Karpas-422 (cell line): ENCODE measurements at regions not wholly inside any gene's neighbourhood (a gene's known extent, or its start where the extent isn't known, plus 50 kb on each side); places are given as distances from the start of the nearest gene placed in this dataset.

Experiments used
- DNase-seq: peaks from one replicate; pipeline ENCODE4 v3.0.0-alpha.2; 2015
- H2AFZ ChIP-seq: fragments of 200-600 bp; sonication (generic); 2 replicates; pipeline ENCODE4 v1.6.1; 2014; ENCODE audit warnings: antibody characterized with exemption, low read length, mixed read lengths
- H3K27ac ChIP-seq: fragments of 200-600 bp; sonication (generic); 2 replicates; pipeline ENCODE4 v1.5.1; 2014; ENCODE audit warnings: mild to moderate bottlenecking, low read length, moderate library complexity
- H3K27me3 ChIP-seq: fragments of 200-600 bp; sonication (generic); 2 replicates; pipeline ENCODE4 v1.6.1; 2014; ENCODE audit warnings: low read length, mixed read lengths
- H3K36me3 ChIP-seq: fragments of 200-600 bp; sonication (generic); 2 replicates; pipeline ENCODE4 v1.6.1; 2014; ENCODE audit warnings: low read length, mixed read lengths; ENCODE audit not compliant: insufficient read depth
- H3K4me1 ChIP-seq: fragments of 200-600 bp; sonication (generic); 2 replicates; pipeline ENCODE4 v1.6.1; 2014; ENCODE audit warnings: mild to moderate bottlenecking, low read length, mixed read lengths
- H3K4me2 ChIP-seq: fragments of 200-600 bp; sonication (generic); 2 replicates; pipeline ENCODE4 v1.6.1; 2014; ENCODE audit warnings: low read length, low read depth, mild to moderate bottlenecking; ENCODE audit not compliant: poor library complexity, severe bottlenecking
- H3K4me3 ChIP-seq: fragments of 200-600 bp; sonication (generic); 2 replicates; pipeline ENCODE4 v1.5.1; 2014; ENCODE audit warnings: mild to moderate bottlenecking, antibody characterized with exemption, low read length, mixed read lengths
- H3K79me2 ChIP-seq: fragments of 200-600 bp; sonication (generic); 2 replicates; pipeline ENCODE4 v1.6.1; 2014; ENCODE audit warnings: mild to moderate bottlenecking, low read length, mixed read lengths
- H3K9ac ChIP-seq: fragments of 200-600 bp; sonication (generic); 2 replicates; pipeline ENCODE4 v1.6.0; 2014; ENCODE audit warnings: low read length
- H3K9me2 ChIP-seq: fragments of 200-600 bp; sonication (generic), shearing (Covaris generic); replicated peaks from 2 replicates; pipeline ENCODE4 v1.6.0; 2014; ENCODE audit warnings: mild to moderate bottlenecking, low read length, moderate library complexity; ENCODE audit not compliant: insufficient read depth
- H3K9me3 ChIP-seq: fragments of 300-700, 200-600 bp; sonication (generic); 2 replicates; pipeline ENCODE4 v1.6.1; 2014; ENCODE audit warnings: low read length, mixed read lengths
- H4K20me1 ChIP-seq: fragments of 200-600 bp; sonication (generic); 2 replicates; pipeline ENCODE4 v1.6.1; 2014; ENCODE audit warnings: mild to moderate bottlenecking, antibody characterized with exemption, low read length, low read depth; ENCODE audit not compliant: insufficient read depth

- Histone ChIP-seq H3K27ac (no peak overlapping the region), H3K9ac (no peak overlapping the region), H3K9me2 (no peaks in the 10 kb centered on the region), H2AFZ (no peak overlapping the region), H3K79me2 (no peaks in the 10 kb centered on the region), H3K4me1 (no peaks in the 10 kb centered on the region), H3K27me3 (no peaks in the 10 kb centered on the region), H3K4me3 (no peak overlapping the region), H3K4me2 (no peak overlapping the region), H4K20me1 (no peaks in the 10 kb centered on the region), H3K36me3 (no peaks in the 10 kb centered on the region), H3K9me3 (peaks cover 35% of the 10 kb centered on the region)
- DNase-seq = no peak
These were observed 2666.5 kb downstream of the ARAP2 start for GRCh38 chr4:33577791-33578190.

- no peaks in the 10 kb centered on the region for H3K27me3 ChIP-seq
- no peak for DNase-seq
- no peak overlapping the region for H3K9ac ChIP-seq
- H2AFZ ChIP-seq = no peak overlapping the region
- H3K9me2 ChIP-seq = no peaks in the 10 kb centered on the region
- no peaks in the 10 kb centered on the region for H4K20me1 ChIP-seq
- H3K4me3 ChIP-seq = no peak overlapping the region
- no peaks in the 10 kb centered on the region for H3K79me2 ChIP-seq
- no peaks in the 10 kb centered on the region for H3K4me1 ChIP-seq
- peaks cover 33% of the 10 kb centered on the region for H3K9me3 ChIP-seq
- H3K36me3 ChIP-seq = no peaks in the 10 kb centered on the region
- no peak overlapping the region for H3K27ac ChIP-seq
- H3K4me2 ChIP-seq = no peak overlapping the region
These were observed 2664.4 kb downstream of the ARAP2 start for GRCh38 chr4:33579951-33580350.

- H2AFZ ChIP-seq = no peak overlapping the region
- no peaks in the 10 kb centered on the region for H4K20me1 ChIP-seq
- H3K79me2 ChIP-seq = no peaks in the 10 kb centered on the region
- peaks cover 40% of the 10 kb centered on the region for H3K9me3 ChIP-seq
- H3K4me2 ChIP-seq = no peak overlapping the region
- no peaks in the 10 kb centered on the region for H3K36me3 ChIP-seq
- no peaks in the 10 kb centered on the region for H3K9me2 ChIP-seq
- no peak overlapping the region for H3K4me3 ChIP-seq
- H3K9ac ChIP-seq = no peak overlapping the region
- no peaks in the 10 kb centered on the region for H3K27me3 ChIP-seq
- no peak overlapping the region for H3K27ac ChIP-seq
- no peak for DNase-seq
- no peaks in the 10 kb centered on the region for H3K4me1 ChIP-seq
These were observed 2651.6 kb downstream of the ARAP2 start for GRCh38 chr4:33592701-33593100.

- peaks cover 26% of the 10 kb centered on the region; the same call in 1 of the 2 replicates for H3K9me3 ChIP-seq
- DNase-seq = no peak
These were observed 2637.4 kb downstream of the ARAP2 start for GRCh38 chr4:33606951-33607350.

GRCh38 chr4:33616121-33616520, 2628.2 kb downstream of the ARAP2 start:
- H3K4me3 ChIP-seq = no peak overlapping the region
- H3K27me3 ChIP-seq = no peaks in the 10 kb centered on the region
- H4K20me1 ChIP-seq = no peaks in the 10 kb centered on the region
- no peaks in the 10 kb centered on the region for H3K79me2 ChIP-seq
- H2AFZ ChIP-seq = no peak overlapping the region
- no peaks in the 10 kb centered on the region for H3K9me2 ChIP-seq
- no peak overlapping the region for H3K4me2 ChIP-seq
- no peak for DNase-seq
- H3K9me3 ChIP-seq = peaks cover 20% of the 10 kb centered on the region
- H3K27ac ChIP-seq = no peak overlapping the region
- no peak overlapping the region for H3K9ac ChIP-seq
- H3K36me3 ChIP-seq = no peaks in the 10 kb centered on the region
- no peaks in the 10 kb centered on the region for H3K4me1 ChIP-seq

More at GRCh38 chr4:33606951-33607350, 2637.4 kb downstream of the ARAP2 start:
- Histone ChIP-seq H4K20me1 (no peaks in the 10 kb centered on the region), H3K4me1 (no peaks in the 10 kb centered on the region), H3K9me2 (no peaks in the 10 kb centered on the region), H3K4me2 (no peak overlapping the region), H3K9ac (no peak overlapping the region), H3K27me3 (no peaks in the 10 kb centered on the region), H2AFZ (no peak overlapping the region), H3K36me3 (no peaks in the 10 kb centered on the region), H3K27ac (no peak overlapping the region), H3K4me3 (no peak overlapping the region), H3K79me2 (no peaks in the 10 kb centered on the region)

- Histone ChIP-seq H3K9me3 (peaks cover 43% of the 10 kb centered on the region), H3K27ac (no peak overlapping the region), H3K79me2 (no peaks in the 10 kb centered on the region), H3K4me1 (no peaks in the 10 kb centered on the region), H3K36me3 (no peaks in the 10 kb centered on the region), H3K27me3 (no peaks in the 10 kb centered on the region), H3K4me2 (no peak overlapping the region), H3K9me2 (no peaks in the 10 kb centered on the region), H3K4me3 (no peak overlapping the region), H3K9ac (no peak overlapping the region), H2AFZ (no peak overlapping the region), H4K20me1 (no peaks in the 10 kb centered on the region)
- no peak for DNase-seq
These were observed 2618.6 kb downstream of the ARAP2 start for GRCh38 chr4:33625748-33626147.

GRCh38 chr4:33626221-33626620, 2618.1 kb downstream of the ARAP2 start:
- Histone ChIP-seq H3K9me2 (no peaks in the 10 kb centered on the region), H4K20me1 (no peaks in the 10 kb centered on the region), H3K79me2 (no peaks in the 10 kb centered on the region), H2AFZ (no peak overlapping the region), H3K9ac (no peak overlapping the region), H3K9me3 (peaks cover 45% of the 10 kb centered on the region), H3K27ac (no peak overlapping the region), H3K4me1 (no peaks in the 10 kb centered on the region), H3K27me3 (no peaks in the 10 kb centered on the region), H3K4me2 (no peak overlapping the region), H3K4me3 (no peak overlapping the region), H3K36me3 (no peaks in the 10 kb centered on the region)
- DNase-seq = no peak

- DNase-seq = no peak
These were observed 2616.0 kb downstream of the ARAP2 start for GRCh38 chr4:33628296-33628695.

GRCh38 chr4:33649015-33649414, 2595.3 kb downstream of the ARAP2 start:
- Histone ChIP-seq H3K27me3 (no peaks in the 10 kb centered on the region), H3K9me2 (no peaks in the 10 kb centered on the region), H3K4me2 (no peak overlapping the region), H3K9ac (no peak overlapping the region), H3K9me3 (peaks cover 33% of the 10 kb centered on the region), H3K36me3 (no peaks in the 10 kb centered on the region), H2AFZ (no peak overlapping the region), H3K79me2 (no peaks in the 10 kb centered on the region), H4K20me1 (no peaks in the 10 kb centered on the region), H3K4me1 (no peaks in the 10 kb centered on the region), H3K4me3 (no peak overlapping the region), H3K27ac (no peak overlapping the region)
- no peak for DNase-seq

More at GRCh38 chr4:33628296-33628695, 2616.0 kb downstream of the ARAP2 start:
- H3K4me2 ChIP-seq = no peak overlapping the region
- H3K9ac ChIP-seq = no peak overlapping the region
- peaks cover 30% of the 10 kb centered on the region for H3K9me3 ChIP-seq
- H4K20me1 ChIP-seq = no peaks in the 10 kb centered on the region
- no peaks in the 10 kb centered on the region for H3K4me1 ChIP-seq
- H3K4me3 ChIP-seq = no peak overlapping the region
- no peaks in the 10 kb centered on the region for H3K79me2 ChIP-seq
- H3K27me3 ChIP-seq = no peaks in the 10 kb centered on the region
- H3K27ac ChIP-seq = no peak overlapping the region
- H3K9me2 ChIP-seq = no peaks in the 10 kb centered on the region
- no peaks in the 10 kb centered on the region for H3K36me3 ChIP-seq
- H2AFZ ChIP-seq = no peak overlapping the region
